HG03103 (cell line): ENCODE measurements at regions not wholly inside any gene's neighbourhood (a gene's known extent, or its start where the extent isn't known, plus 50 kb on each side); places are given as distances from the start of the nearest gene placed in this dataset.

Experiments used
- ATAC-seq: cut with Tn5 transposase; IDR thresholded peaks from one replicate; pipeline ENCODE4 v1.9.1; 2021; ENCODE audit warnings: low read depth; ENCODE audit not compliant: unreplicated experiment

DNA sequence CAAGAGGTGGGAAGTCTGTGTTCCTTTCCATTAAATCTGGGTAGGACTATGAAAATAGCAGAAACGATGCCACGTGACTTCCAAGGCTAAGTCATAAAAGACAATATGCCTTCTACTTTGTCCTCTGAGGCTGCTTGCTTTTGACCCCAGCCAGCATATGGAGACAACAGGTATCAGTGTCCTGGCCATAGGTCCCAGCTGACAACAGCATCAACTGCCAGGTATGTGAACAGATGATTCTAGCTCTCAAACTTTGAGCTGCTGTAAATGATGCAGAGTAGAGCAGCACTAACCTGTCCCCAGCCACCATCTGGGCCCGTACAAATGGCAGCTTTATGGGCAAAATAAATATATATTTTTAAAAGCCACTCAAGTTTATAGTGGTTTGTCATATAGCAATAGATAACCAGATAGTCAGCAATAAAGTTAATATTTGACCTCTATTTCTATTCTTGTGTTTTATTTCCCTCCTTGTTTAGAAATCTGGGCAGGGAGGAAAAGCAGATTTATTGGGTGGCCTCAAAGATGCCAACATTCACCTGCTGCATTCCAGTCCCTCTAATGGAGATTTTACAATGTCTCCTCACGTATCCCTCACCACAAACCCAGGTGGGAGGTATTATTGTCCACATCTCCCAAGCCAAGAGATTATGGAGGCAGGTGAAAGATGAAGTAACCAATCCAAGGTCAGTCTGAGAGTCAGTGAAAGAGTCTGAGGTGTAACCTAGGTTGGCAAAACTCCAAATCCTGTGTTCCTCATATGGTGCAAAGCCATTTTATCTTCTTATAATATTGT, 209.6 kb upstream of the LARGE1 start:
- no peak for ATAC-seq

- ATAC-seq = no peak
Measured at GRCh38 chr22:34135749-34136148, 215.5 kb upstream of the LARGE1 start.

GRCh38 chr22:34150023-34150422, 229.7 kb upstream of the LARGE1 start:
- ATAC-seq = no peak

- ATAC-seq = no peak
Measured at GRCh38 chr22:34159491-34159890, 239.2 kb upstream of the LARGE1 start.

DNA sequence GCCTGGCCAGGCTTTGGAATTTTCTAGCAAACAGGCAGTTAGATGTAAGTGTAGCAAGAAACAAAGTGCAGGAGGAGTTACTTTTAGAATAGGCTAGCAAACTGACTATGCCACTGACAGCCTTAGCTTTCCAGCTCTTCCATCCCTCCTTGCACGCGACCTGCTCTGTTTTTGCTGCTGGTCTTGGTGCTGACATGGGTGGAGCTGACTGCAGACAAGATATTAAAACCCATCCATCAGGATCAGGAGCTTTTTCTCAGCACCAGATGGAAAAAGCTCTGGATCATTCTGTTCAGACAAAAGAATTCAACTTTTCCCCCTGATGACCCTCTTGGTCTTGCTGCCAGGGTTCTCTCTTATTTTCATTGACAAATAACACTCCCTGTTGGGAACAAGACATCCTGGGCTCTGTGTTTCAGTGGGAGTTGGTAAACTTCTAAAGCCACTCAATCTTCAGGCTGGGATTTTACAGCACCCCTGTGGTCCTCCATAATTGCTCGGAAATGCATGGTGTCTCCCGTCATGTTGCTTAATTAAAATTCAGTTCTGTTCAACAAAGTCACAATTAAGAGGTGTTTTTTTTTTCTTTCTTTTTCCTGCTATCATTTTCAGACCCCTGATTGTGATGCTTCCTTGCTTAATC, 240.0 kb upstream of the LARGE1 start:
- ATAC-seq = no peak

DNA sequence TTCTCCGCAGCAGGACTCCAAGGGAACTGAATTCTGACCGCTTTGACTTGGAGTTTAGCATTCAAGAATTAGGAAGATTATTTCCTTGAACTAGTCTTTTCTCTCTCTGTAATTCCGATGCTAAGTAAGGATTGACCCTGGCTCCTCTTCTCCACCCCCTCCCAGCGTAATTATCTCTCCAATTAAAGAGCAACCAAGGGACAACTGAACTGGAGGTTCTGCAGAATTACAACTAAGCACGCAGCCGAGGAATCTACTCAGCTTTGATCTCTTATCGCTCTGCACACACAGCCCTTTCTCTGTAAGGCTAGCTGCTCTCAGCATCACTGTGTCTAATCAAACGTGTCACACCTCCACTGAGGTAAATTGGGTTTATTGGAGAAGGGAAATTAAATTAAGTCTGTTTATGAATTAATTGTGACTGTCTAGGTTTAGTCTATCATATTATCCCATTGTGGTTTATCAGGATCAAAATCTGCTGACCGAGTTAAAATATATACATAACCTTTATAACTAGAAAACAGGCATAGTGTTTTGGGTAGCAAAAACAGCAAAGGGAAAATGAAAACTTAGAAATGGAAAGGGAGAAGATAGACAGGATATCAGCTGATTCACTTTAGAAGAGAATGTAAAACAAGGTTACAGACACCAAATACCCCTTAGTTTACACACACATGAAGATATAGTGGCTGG, 241.3 kb upstream of the LARGE1 start:
- no peak for ATAC-seq

DNA sequence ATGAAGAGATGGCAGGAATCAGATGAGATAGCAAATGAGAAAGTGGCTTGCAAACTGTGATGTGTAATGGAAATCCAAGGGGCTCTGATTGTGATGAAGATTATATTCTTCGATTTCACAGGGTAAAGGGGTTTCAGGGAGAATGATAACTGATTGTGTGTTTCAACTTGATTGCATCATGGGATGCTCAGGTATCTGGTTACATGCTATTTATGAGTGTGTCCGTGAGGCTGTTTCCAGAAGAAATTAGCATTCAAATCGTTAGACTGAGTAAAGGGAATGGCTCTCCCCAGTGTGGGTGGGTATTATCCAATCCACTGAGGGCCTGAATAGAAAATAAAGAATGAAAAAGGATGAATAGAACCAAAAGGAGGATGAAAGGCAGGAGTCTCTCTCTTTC, 278.7 kb upstream of the LARGE1 start:
- no peak for ATAC-seq

DNA sequence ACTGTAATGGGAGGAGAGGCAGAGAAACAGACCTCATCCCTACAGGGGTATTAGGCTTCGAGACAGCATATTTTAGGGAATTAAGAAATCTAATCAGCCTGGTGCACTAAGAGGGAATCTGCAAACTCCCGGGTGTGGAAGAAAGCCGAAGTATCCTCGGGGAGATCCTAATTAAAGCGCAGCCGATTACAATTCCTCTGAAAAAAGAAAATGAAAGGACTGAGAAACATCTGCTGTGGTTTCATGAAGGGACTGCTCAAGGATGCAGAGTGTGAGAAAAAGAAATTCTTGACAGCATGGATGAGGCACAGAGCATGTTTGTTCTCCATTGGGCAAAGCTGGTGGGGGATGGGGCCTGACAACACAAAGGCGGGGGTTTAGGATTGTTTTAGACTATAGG, 290.0 kb upstream of the LARGE1 start:
- no peak for ATAC-seq

- no peak for ATAC-seq
Measured at GRCh38 chr22:34214372-34214771, 294.1 kb upstream of the LARGE1 start.

DNA sequence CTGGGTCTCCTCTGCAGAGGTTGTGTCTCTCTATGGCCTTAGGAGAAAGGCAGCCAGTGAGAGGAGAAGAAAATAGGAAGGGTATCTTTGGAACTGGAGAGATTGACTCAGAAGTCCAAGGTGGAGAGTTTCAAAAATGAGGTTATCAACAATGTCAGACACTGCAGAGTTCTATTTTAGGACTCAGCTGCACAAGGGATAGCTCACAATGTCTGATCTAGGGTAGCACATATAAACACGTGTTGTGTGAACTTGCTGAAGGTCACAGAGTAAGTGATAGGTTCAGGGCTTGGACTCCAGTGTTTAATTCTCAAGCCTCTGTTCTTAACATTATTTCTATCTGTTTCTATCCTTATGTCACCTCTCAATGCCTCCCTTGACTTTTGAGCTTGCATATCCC, 305.0 kb upstream of the LARGE1 start:
- no peak for ATAC-seq

GRCh38 chr22:34236527-34236926, 316.3 kb upstream of the LARGE1 start:
- no peak for ATAC-seq

DNA sequence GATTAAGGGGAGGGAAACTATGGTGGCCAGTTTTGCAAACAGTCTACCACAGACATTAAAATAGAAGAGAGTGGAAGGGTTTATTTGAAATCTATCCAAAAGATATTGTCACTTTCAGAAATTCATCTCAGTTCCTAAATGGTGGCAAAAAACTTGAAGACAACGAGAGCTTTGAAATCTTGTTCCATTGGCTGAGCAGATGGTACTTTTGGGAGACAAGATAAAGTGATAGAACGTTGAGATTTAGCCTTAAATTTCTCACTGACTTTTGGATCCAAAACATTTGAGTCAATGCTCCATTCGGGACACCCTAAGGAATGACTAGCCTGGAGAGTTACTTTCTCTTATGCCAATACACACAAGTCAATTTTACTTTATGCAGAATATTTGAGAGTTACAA, 319.1 kb upstream of the LARGE1 start:
- no peak for ATAC-seq

- no peak for ATAC-seq
Measured at GRCh38 chr22:34243023-34243422, 322.7 kb upstream of the LARGE1 start.

DNA sequence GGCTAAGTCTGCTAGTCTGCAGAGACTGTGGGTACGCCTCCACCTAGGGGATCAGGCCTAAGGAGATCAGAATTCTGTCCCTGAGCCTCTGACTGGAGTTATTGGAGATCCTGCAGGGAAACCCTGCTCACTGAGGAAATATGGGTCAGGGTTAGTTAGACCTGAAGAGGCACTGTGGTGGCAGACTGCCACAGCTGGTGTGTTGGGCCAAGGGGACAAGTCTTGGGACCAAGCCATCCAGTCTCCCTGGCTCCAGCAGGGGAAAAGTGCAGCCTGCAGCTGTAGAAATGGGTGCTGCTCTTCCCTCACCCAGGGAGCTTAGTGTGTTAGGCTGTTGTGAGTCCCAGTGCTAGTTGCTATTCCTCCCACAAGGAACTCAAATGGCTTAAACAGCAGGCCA, 334.8 kb upstream of the LARGE1 start:
- no peak for ATAC-seq

DNA sequence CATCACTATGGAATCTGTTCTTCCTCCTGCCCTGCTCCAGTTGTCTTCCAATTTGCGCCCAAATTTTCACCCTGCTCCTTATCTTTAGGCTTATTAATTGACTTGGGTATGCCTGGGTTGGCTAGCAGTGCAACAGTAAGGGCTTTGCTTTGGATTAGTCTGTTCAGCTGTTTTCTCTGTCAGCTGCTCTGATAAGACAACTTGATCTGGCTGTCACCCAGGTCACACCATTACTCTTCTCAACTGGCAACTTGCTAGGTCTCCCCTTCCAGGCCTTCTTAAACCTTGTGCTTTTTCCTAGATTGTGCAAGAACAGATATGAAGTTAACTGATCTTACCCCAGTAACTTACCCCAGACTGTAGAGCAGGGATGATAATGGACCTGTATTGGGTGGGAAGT, 357.8 kb upstream of the LARGE1 start:
- no peak for ATAC-seq

GRCh38 chr22:34281738-34282137, 361.5 kb upstream of the LARGE1 start:
- no peak for ATAC-seq

- no peak for ATAC-seq
Measured at GRCh38 chr22:34283844-34284243, 363.6 kb upstream of the LARGE1 start.

DNA sequence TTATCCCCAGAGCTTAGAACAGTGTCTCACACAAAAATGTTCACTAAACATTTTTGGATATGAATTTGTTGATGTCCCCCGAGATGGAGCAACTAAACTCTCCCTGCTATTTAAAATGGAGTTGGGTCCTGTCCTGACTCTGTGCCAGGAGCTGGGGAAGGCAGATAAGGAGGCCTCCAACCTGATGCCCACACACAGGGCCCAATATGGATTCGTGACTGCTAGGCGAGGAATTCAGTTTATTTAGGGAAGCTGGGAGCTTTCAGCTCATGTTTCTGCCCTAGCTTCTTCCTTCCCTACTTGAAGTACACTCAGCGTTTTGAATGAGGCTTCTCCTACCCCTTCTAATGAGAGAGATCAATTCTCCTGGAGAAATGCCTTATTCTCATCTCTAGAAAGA, 373.0 kb upstream of the LARGE1 start:
- ATAC-seq = no peak

- no peak for ATAC-seq
Measured at GRCh38 chr22:34294476-34294875, 374.2 kb upstream of the LARGE1 start.

DNA sequence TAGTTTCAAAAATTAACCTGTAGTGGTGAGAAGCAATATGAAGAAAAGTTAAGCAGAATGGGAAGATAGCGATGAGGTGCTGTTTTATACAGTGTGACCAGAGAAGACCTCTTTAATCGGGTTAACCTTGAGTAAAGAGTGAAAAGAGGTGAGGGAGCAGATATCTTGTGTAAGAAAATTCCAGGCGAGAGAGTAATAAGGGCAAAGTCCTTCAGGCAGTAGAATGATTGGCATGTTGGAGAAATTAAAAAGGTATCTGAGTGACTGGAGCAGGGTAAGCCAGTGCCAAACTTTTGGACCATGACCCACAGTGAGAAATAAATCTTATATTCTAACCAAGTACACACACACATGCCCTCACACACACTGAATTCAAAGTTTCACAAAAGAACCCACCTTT, 374.7 kb upstream of the LARGE1 start:
- ATAC-seq = no peak

- no peak for ATAC-seq
Measured at GRCh38 chr22:34296461-34296860, 376.2 kb upstream of the LARGE1 start.
